AG09319 (cell line): ENCODE measurements at regions not wholly inside any gene's neighbourhood (a gene's known extent, or its start where the extent isn't known, plus 50 kb on each side); places are given as distances from the start of the nearest gene placed in this dataset.

Experiments used
- DNase-seq: peaks from one replicate; pipeline ENCODE4 v3.0.0-alpha.2; 2010; ENCODE audit warnings: low read depth; ENCODE audit errors: extremely low read depth
- TF ChIP-seq, protein P1 (sequence below): IDR thresholded peaks from 2 replicates; pipeline ENCODE4 v1.5.1; 2011; ENCODE audit warnings: low read depth, mild to moderate bottlenecking, inconsistent platforms, low read length, moderate library complexity

DNA sequence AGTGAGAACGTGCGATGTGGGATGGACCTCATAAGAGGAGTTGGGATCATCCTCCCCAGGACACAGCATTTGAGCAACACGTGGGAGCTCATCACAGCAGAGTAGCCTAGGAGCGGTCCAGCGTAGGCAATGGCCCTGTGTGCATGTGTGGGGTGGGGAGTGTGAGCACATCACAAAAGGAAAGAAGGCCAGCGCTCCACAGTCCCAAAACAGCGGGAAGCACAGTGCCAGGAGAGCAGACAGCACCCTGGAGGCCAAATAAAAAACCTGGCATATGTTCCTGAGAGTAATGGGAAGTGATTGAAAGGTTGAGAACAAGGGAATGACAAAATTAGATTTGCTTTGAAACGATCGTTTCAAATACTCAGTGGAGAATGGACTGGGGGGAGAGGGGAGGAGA is 226.0 kb downstream of the C7orf25 start:
- no peak for DNase-seq
- TF ChIP-seq, protein P1, sequence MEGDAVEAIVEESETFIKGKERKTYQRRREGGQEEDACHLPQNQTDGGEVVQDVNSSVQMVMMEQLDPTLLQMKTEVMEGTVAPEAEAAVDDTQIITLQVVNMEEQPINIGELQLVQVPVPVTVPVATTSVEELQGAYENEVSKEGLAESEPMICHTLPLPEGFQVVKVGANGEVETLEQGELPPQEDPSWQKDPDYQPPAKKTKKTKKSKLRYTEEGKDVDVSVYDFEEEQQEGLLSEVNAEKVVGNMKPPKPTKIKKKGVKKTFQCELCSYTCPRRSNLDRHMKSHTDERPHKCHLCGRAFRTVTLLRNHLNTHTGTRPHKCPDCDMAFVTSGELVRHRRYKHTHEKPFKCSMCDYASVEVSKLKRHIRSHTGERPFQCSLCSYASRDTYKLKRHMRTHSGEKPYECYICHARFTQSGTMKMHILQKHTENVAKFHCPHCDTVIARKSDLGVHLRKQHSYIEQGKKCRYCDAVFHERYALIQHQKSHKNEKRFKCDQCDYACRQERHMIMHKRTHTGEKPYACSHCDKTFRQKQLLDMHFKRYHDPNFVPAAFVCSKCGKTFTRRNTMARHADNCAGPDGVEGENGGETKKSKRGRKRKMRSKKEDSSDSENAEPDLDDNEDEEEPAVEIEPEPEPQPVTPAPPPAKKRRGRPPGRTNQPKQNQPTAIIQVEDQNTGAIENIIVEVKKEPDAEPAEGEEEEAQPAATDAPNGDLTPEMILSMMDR = no peak

DNA sequence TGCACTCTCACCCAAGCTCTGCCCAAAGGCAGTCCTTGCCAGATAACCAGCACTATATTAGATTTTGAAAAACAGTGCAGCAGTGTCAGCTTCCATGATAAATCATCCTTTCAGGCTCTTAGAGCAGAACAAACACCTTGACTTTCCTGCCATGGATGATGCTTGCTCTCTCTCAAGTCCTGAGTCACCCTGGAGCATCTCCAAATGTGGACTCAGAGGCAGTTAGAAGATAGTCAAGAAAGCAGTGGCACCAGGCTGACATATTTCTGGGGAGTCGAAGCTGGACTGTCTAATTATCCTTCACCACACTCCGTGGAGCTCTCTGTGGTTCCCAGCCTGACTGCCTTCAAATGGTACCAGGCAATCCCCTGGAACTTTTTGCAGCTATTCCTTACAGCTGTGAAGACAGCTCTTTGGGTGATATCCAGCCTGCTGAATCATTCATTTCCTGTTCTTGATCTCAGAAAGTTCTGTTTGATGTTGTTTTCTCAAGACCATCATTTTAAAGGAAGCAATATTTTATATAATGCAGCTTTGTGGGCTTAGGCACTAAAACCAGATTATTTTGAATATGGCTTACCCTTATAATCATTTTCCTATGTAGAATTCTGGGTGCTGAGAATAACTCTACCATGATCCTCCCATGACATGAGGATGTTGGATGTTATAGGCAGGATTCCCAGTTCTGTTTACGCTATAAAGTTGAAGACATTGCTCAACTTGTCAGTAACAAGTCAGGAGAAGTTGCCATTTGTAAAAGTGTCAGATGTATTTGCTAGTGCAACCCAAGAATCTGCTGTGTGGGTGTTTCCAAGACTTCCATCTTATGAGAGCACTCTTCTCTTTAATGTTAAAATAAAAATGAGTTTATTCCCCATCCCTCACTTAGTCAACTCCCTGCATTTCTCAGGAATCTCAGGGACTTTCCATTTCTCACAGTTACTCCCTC is 233.8 kb downstream of the C7orf25 start:
- DNase-seq = no peak
- TF ChIP-seq, protein P1 = no peak

DNA sequence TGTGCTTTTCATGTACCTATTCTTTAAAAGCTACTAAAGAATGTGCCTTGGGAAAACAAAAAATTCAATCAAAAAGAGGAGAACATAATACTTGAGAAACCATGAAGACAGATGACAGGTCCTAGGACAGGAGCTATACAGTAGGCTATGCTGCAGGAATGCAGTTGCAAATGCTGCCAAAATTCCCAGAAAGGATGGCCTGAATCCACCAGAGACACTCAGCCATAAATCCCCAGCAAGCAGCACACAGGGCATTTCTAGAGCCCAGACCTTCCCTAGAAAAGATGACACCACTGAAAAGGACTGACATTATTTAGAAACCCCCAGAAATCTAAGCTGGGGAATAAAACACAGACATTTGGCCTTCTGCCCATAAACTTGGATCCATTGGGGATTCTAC is 237.3 kb downstream of the C7orf25 start:
- DNase-seq = no peak
- TF ChIP-seq, protein P1 = no peak

DNA sequence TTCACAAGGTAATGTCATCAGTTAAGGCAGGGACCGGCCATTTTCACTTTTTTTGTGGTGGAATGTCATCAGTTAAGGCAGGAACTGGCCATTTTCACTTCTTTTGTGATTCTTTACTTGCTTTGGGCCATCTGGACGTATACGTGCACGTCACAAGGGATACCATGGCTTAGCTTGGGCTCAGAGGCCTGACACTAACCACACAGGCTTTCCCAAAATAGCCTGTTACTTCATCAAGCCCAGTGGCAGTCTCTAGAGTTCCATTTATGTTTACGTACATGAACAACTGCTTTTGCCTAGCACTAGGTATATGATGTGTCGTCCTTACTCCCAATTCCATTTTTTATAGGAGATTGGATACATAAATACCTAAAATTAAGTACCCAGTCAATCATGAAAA is 237.9 kb downstream of the C7orf25 start:
- no peak for DNase-seq
- TF ChIP-seq, protein P1 = no peak

DNA sequence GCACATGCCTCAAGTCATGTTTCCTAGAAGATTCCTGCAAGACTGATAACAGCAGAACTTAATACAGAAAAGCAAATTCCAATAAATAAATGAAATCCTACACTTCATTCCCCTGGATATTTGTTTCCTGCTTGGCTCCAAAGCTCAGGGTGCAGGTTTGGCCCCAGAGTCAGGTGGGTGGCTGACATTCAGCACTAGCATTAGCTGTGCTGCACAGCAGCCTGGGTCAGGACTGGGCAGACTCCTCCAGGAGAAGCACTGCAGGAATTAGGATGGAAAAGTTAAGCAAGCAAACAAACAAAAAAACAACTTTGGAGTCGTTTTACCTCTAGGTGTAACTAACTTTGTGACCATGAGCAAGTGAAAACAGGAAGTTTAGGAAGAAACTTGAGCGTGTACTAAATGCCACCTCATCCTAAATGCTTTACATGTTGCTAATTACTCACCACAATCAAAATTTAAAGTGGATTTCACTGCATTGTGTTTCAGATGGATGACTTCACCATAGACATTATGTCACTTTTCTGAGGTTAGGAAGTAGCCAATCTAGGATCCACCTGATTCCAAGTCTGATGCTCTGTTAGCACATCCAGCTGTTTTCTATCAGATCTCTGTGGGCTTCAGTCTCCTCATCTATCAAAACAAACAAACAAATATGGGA is 239.4 kb downstream of the C7orf25 start:
- DNase-seq = no peak
- TF ChIP-seq, protein P1 = no peak

DNA sequence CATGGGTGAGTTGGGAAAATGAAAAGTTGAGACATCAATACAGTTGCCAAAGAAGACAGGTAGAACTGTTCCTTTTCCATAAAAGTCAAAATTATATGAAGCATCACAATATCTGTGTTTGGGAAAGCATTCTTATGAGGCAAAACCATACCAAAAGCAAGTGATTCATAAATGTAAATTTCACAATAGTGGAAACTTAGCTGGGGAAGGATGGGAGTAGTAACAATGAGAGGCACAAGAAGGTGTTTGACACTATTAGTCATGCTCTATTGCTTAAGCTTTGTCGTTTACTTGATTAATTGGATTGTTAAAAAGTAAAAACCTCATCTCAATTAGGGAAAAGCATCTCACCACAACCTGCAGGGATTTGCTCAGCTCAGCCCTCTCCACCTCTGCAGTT is 240.2 kb downstream of the C7orf25 start:
- TF ChIP-seq, protein P1 = no peak
- no peak for DNase-seq

DNA sequence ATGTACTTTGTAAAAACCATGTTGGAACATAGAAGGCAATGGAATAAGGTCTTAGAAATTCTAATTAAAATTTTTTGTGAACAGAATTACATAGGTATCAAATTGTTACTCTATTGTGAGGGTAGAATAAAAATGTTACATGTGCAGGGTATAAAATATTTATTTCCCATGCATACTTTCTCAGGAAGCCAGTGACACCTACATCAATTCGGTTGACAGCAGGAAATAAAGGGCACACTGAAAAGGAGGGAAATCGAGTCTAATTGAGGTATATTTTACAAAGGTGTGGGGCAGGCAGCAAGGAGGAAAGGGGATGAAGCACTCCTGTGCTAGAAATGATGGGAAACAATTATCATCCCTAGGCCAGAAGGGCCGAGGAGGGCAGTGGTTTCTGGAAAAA is 244.9 kb downstream of the C7orf25 start:
- DNase-seq = no peak
- TF ChIP-seq, protein P1 = no peak
